ENCODE measurements at regions not wholly inside any gene's neighbourhood (a gene's known extent, or its start where the extent isn't known, plus 50 kb on each side); places are given as distances from the start of the nearest gene placed in this dataset.

GRCh38 chr12:59318940-59319339 lies 276.9 kb upstream of the SLC16A7 start:
- TF ChIP-seq ZNF354C (tag by site-specific recombination; IDR thresholded peaks at IDR 0.05; ENCODE audit: borderline replicate concordance, low read depth), result no peak
- TF ChIP-seq, protein P1, sequence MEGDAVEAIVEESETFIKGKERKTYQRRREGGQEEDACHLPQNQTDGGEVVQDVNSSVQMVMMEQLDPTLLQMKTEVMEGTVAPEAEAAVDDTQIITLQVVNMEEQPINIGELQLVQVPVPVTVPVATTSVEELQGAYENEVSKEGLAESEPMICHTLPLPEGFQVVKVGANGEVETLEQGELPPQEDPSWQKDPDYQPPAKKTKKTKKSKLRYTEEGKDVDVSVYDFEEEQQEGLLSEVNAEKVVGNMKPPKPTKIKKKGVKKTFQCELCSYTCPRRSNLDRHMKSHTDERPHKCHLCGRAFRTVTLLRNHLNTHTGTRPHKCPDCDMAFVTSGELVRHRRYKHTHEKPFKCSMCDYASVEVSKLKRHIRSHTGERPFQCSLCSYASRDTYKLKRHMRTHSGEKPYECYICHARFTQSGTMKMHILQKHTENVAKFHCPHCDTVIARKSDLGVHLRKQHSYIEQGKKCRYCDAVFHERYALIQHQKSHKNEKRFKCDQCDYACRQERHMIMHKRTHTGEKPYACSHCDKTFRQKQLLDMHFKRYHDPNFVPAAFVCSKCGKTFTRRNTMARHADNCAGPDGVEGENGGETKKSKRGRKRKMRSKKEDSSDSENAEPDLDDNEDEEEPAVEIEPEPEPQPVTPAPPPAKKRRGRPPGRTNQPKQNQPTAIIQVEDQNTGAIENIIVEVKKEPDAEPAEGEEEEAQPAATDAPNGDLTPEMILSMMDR (tag by site-specific recombination; IDR thresholded peaks at IDR 0.05), result no peak
- TF ChIP-seq ZNF274 (IDR thresholded peaks at IDR 0.05; ENCODE audit: low read length), result no peak
- TF ChIP-seq ZNF274 (tag by site-specific recombination; IDR thresholded peaks at IDR 0.05; ENCODE audit: borderline replicate concordance), result no peak
- no peak for TF ChIP-seq ATF2 (tag by site-specific recombination; IDR thresholded peaks at IDR 0.05; ENCODE audit: low read depth)
- no peak for TF ChIP-seq ZNF529 (tag by site-specific recombination; IDR thresholded peaks at IDR 0.05; ENCODE audit: insufficient replicate concordance)
- TF ChIP-seq KLF16 (tag by site-specific recombination; IDR thresholded peaks at IDR 0.05), result no peak
- no peak for TF ChIP-seq REST (tag by site-specific recombination; IDR thresholded peaks at IDR 0.05)
- TF ChIP-seq ZNF571 (tag by site-specific recombination; IDR thresholded peaks at IDR 0.05), result no peak
